HepG2 (cell line): ENCODE measurements at regions not wholly inside any gene's neighbourhood (a gene's known extent, or its start where the extent isn't known, plus 50 kb on each side); places are given as distances from the start of the nearest gene placed in this dataset.

ENCODE experiments used
- ARNT ChIP-seq: fragments of 450-650 bp; IDR thresholded peaks from 2 replicates; pipeline ENCODE4 v1.6.1; 2017
- CTCF ChIP-seq: sonication (generic); formaldehyde crosslinking; IDR thresholded peaks from 2 replicates; pipeline ENCODE4 v1.5.0; 2020; ENCODE audit warnings: mild to moderate bottlenecking, missing genetic modification reagents, moderate library complexity
- EP300 ChIP-seq, 3 experiments: sonication (generic) in 1 of 3; formaldehyde crosslinking in 1 of 3; IDR thresholded peaks; 2 replicates each; pipeline versions ENCODE4 v1.5.1 to v1.6.1; 2011 to 2020; ENCODE audit warnings: low read depth in 2 of 3, low read length in 2 of 3, borderline replicate concordance in 1 of 3, improper control_type of control experiment in 1 of 3, mild to moderate bottlenecking in 1 of 3, missing genetic modification reagents in 1 of 3, moderate library complexity in 1 of 3
- IRF2 ChIP-seq: IDR thresholded peaks from 2 replicates; pipeline ENCODE4 v1.6.1; 2018; ENCODE audit warnings: missing genetic modification reagents, missing compliant biosample characterization
- MAF1 ChIP-seq: sonication (generic); formaldehyde crosslinking; IDR thresholded peaks from 2 replicates; pipeline ENCODE4 v1.5.0; 2020; ENCODE audit warnings: missing genetic modification reagents, borderline replicate concordance
- NPAS2 ChIP-seq: sonication (generic); formaldehyde crosslinking; IDR thresholded peaks from 2 replicates; pipeline ENCODE4 v1.8.0; 2022; ENCODE audit warnings: mild to moderate bottlenecking, missing genetic modification reagents, borderline replicate concordance
- SIN3A ChIP-seq: IDR thresholded peaks from 2 replicates; pipeline ENCODE4 v1.6.1; 2011; ENCODE audit warnings: low read depth, mild to moderate bottlenecking, control low read depth, low read length, borderline replicate concordance
- SPEN ChIP-seq: sonication (generic); formaldehyde crosslinking; IDR thresholded peaks from 2 replicates; pipeline ENCODE4 v1.5.1; 2020; ENCODE audit warnings: low read depth, mild to moderate bottlenecking, missing genetic modification reagents
- YY1 ChIP-seq: IDR thresholded peaks from 2 replicates; pipeline ENCODE4 v1.6.1; 2011; ENCODE audit warnings: low read length, low read depth, moderate library complexity, mild to moderate bottlenecking; ENCODE audit not compliant: insufficient read depth, insufficient replicate concordance
- ZBTB21 ChIP-seq: sonication (generic); formaldehyde crosslinking; IDR thresholded peaks from 2 replicates; pipeline ENCODE4 v1.4.0; 2020; ENCODE audit warnings: missing genetic modification reagents
- ZMYM4 ChIP-seq: sonication (generic); formaldehyde crosslinking; IDR thresholded peaks from 2 replicates; pipeline ENCODE4 v1.8.1; 2023; ENCODE audit warnings: mild to moderate bottlenecking, missing genetic modification reagents
- ZNF276 ChIP-seq: sonication (generic); formaldehyde crosslinking; IDR thresholded peaks from 2 replicates; pipeline ENCODE4 v1.4.0; 2020; ENCODE audit warnings: mild to moderate bottlenecking, low read depth, missing genetic modification reagents
- ZNF782 ChIP-seq: sonication (generic); formaldehyde crosslinking; IDR thresholded peaks from 2 replicates; pipeline ENCODE4 v1.4.0; 2020; ENCODE audit warnings: missing genetic modification reagents, mild to moderate bottlenecking, borderline replicate concordance
- ZSCAN29 ChIP-seq: sonication (generic); formaldehyde crosslinking; conservative IDR thresholded peaks from 2 replicates; pipeline ENCODE4 v1.4.0; 2020; ENCODE audit warnings: mild to moderate bottlenecking, missing genetic modification reagents

GRCh38 chr15:62360332-62361097, 195.4 kb upstream of the C2CD4B start:
- no peak for TF ChIP-seq ZNF782 (CRISPR knock-in tag)
- TF ChIP-seq SPEN (CRISPR knock-in tag): no peak
- no peak for TF ChIP-seq NPAS2
- no peak for TF ChIP-seq SIN3A
- no peak for TF ChIP-seq ZMYM4
- TF ChIP-seq IRF2 (CRISPR knock-in tag): no peak
- no peak for TF ChIP-seq EP300 (IDR thresholded peaks at IDR 0.05; ENCODE audit: low read depth in 2 of 2, low read length in 2 of 2)
- TF ChIP-seq EP300 (CRISPR knock-in tag; IDR thresholded peaks at IDR 0.05; ENCODE audit: borderline replicate concordance): no peak
- TF ChIP-seq ZBTB21 (CRISPR knock-in tag): no peak
- no peak for TF ChIP-seq YY1
- TF ChIP-seq MAF1 (CRISPR knock-in tag): no peak
- TF ChIP-seq CTCF (CRISPR knock-in tag): no peak
- no peak for TF ChIP-seq ZNF276 (CRISPR knock-in tag)
- TF ChIP-seq ARNT: no peak
- no peak for TF ChIP-seq ZSCAN29 (CRISPR knock-in tag)
